Lung (tissue), 11 donors: ENCODE measurements at regions not wholly inside any gene's neighbourhood (a gene's known extent, or its start where the extent isn't known, plus 50 kb on each side); places are given as distances from the start of the nearest gene placed in this dataset.

ENCODE experiments used
- ATAC-seq: fragments of 200-7000 bp; cut with Tn5 transposase; one replicate; pipeline ENCODE4 v1.9.1; 2020; ENCODE audit warnings: moderate number of reproducible peaks; ENCODE audit not compliant: insufficient read depth, low FRiP score
- DNase-seq, 3 donors: peaks; one replicate each; pipeline ENCODE4 v3.0.0-alpha.2; 2013 to 2017
- H3K27ac ChIP-seq, 2 donors: one replicate each; pipeline ENCODE4 v1.5.1; 2013; ENCODE audit warnings: mild to moderate bottlenecking in 2 of 2, moderate library complexity in 2 of 2, control low read depth in 1 of 2, inconsistent platforms in 1 of 2, low read depth in 1 of 2, low read length in 1 of 2
- H3K27me3 ChIP-seq, 3 donors: one replicate each; pipeline ENCODE4 v1.5.1; 2013; ENCODE audit warnings: low read length in 2 of 3; ENCODE audit not compliant: control insufficient read depth in 3 of 3, insufficient read depth in 3 of 3
- H3K36me3 ChIP-seq, 4 donors: one replicate each; pipeline ENCODE4 v1.5.1; 2013; ENCODE audit warnings: low read length in 4 of 4, mild to moderate bottlenecking in 1 of 4, moderate library complexity in 1 of 4; ENCODE audit not compliant: control insufficient read depth in 4 of 4, insufficient read depth in 4 of 4
- H3K4me1 ChIP-seq, 5 donors: one replicate each; pipeline ENCODE4 v1.5.1; 2013; ENCODE audit warnings: low read length in 5 of 5, mild to moderate bottlenecking in 2 of 5, moderate library complexity in 1 of 5; ENCODE audit not compliant: control insufficient read depth in 5 of 5, insufficient read depth in 5 of 5
- H3K4me3 ChIP-seq: one replicate; pipeline ENCODE4 v1.5.1; 2013; ENCODE audit warnings: mild to moderate bottlenecking, control low read depth, moderate library complexity
- H3K9ac ChIP-seq, 2 donors: one replicate each; pipeline ENCODE4 v1.5.1; 2013; ENCODE audit warnings: low read length in 2 of 2, control low read depth in 1 of 2; ENCODE audit not compliant: insufficient read depth in 1 of 2
- H3K9me3 ChIP-seq, 4 donors: one replicate each; pipeline ENCODE4 v1.5.1; 2013; ENCODE audit warnings: low read length in 3 of 4, mild to moderate bottlenecking in 1 of 4, moderate library complexity in 1 of 4; ENCODE audit not compliant: control insufficient read depth in 4 of 4, insufficient read depth in 3 of 4
- WGBS, 2 donors: extraction: QIAGEN DNeasy Blood & Tissue Kit; methylation state at CpG; one replicate each; pipeline ENCODE4 v1.1.7; 2013; 5-methylcytosine and 5-hydroxymethylcytosine counted together
- TF ChIP-seq, protein P1 (sequence below): IDR thresholded peaks from 2 replicates; pipeline ENCODE4 v1.5.1; 2012; ENCODE audit warnings: mild to moderate bottlenecking; ENCODE audit errors: control extremely low read depth, extremely low read depth
- donor health status: control.
- donor health status: control.
- donor health status: Bipolar disorder and iron deficiency.
- donor health status: healthy.
- donor health status: DM: yes; HTN: yes; CAD: no.

DNA sequence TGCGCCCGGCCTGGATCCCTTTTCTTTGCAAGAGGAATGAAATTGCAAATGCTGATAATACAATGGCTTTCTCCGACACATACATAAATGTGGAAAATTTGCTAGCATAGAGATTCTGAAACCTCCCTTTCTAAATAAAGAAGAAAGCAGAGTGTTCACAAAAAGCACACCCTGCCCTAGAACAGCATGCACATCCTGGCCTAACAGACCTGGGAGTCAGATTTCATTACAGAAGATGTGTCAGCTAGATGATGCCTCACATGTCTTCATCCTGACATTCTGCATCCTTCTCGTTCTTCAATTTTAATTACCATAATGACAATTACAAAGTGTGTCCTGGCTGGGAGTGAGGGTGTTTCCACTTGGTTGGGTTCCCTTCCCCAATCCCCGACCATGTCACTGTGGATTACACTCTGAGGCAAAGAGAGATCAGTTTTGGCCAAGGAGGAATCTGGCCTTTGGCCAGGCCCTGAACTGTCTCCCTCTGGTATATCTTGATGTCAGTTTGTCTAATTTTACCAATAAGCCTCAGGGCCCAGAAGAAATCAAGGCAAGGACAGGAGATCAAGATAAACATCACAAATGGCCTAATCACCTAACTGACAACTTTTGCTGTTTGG lies 104.9 kb upstream of the SPATA12 start:
- DNase-seq (no peak), ATAC-seq (no peak)
- H3K36me3 ChIP-seq = no peaks in the 10 kb centered on the region
- no peak overlapping the region for H3K9ac ChIP-seq
- TF ChIP-seq, protein P1, sequence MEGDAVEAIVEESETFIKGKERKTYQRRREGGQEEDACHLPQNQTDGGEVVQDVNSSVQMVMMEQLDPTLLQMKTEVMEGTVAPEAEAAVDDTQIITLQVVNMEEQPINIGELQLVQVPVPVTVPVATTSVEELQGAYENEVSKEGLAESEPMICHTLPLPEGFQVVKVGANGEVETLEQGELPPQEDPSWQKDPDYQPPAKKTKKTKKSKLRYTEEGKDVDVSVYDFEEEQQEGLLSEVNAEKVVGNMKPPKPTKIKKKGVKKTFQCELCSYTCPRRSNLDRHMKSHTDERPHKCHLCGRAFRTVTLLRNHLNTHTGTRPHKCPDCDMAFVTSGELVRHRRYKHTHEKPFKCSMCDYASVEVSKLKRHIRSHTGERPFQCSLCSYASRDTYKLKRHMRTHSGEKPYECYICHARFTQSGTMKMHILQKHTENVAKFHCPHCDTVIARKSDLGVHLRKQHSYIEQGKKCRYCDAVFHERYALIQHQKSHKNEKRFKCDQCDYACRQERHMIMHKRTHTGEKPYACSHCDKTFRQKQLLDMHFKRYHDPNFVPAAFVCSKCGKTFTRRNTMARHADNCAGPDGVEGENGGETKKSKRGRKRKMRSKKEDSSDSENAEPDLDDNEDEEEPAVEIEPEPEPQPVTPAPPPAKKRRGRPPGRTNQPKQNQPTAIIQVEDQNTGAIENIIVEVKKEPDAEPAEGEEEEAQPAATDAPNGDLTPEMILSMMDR = no peak
- H3K4me3 ChIP-seq = no peak overlapping the region
- H3K27ac ChIP-seq = no peak overlapping the region
- 94 to 95% methylated on average over 5 of the region's 5 CpGs for WGBS, 2 donors
- H3K27me3 ChIP-seq = no peaks in the 10 kb centered on the region
- H3K4me1 ChIP-seq = peaks cover 0 to 21% (median 0%) of the 10 kb centered on the region in 5 donors
- no peaks in the 10 kb centered on the region for H3K9me3 ChIP-seq

DNA sequence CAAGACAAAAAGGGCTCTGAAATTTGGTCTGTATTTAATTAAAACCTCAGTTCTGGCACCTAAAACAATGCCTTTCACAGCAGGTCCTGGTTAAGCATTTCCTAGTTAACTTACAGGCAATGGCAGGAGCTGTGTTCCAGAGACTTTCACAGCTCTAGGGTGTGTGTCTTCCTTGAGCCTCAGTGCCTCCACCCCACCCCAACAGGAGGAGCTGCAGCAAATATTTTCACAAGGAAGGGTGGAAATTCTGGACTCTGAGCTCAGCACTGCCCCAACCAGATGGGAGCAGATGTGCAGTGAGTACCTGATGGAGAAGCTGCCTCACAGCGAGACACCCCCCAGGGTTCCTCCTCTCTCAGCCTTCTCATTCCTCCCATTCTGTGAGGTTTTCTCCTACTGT lies 106.3 kb upstream of the SPATA12 start:
- Histone ChIP-seq H3K36me3 (no peaks in the 10 kb centered on the region), H3K4me3 (no peak overlapping the region), H3K9ac (no peak overlapping the region), H3K27ac (no peak overlapping the region), H3K4me1 (peaks cover 0 to 21% (median 0%) of the 10 kb centered on the region in 5 donors), H3K9me3 (no peaks in the 10 kb centered on the region), H3K27me3 (no peaks in the 10 kb centered on the region)
- DNase-seq (no peak), ATAC-seq (no peak)
- WGBS, 2 donors = 89 to 100% methylated on average over 1 of the region's 1 CpG
- TF ChIP-seq, protein P1 = no peak

DNA sequence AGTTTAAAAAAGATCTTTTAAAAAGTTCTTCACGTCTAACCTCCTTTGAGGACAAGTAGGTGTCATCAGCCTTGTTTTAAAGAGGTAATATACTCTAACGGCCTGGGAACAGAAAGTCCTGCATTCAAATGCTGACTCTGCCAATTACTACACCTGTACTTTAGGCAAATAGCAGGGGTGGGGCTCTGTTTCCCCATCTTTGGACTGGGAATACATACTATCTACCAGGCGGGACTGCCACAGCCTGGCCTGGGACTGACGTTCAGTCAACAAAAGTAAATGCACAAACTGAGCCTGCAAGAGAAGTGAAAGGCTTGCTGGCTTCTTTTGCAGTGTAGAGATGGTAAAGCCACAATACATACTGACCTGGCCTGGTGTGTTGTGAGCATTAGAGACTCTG lies 107.6 kb upstream of the SPATA12 start:
- H3K27me3 ChIP-seq = no peaks in the 10 kb centered on the region
- no peak overlapping the region for H3K4me3 ChIP-seq
- H3K9me3 ChIP-seq = no peaks in the 10 kb centered on the region
- no peak overlapping the region for H3K27ac ChIP-seq
- ATAC-seq (no peak), DNase-seq (no peak)
- 92 to 95% methylated on average over 4 of the region's 4 CpGs for WGBS, 2 donors
- H3K9ac ChIP-seq = no peak overlapping the region
- TF ChIP-seq, protein P1 = no peak
- peaks cover 0 to 21% (median 0%) of the 10 kb centered on the region in 5 donors for H3K4me1 ChIP-seq
- H3K36me3 ChIP-seq = no peaks in the 10 kb centered on the region

DNA sequence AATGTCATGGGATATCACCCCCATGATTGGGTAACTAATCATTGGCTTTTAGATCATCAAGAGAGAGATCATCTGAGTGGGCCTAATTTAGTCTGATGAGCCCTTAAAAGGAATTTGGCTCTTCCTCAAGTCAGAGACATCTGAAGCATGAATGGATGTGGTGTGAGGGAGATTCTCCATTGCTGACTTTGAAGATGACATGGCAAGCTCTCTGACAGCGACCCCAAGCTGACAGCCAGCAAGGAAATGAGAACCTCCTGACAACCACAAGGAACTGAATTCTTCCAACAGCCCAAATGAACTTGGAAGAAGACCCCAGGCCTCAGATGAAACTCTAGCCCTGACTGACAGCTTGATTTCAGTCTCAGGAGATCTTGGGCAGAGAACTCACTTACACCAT lies 108.4 kb upstream of the SPATA12 start:
- TF ChIP-seq, protein P1 = no peak
- H3K9ac ChIP-seq = no peak overlapping the region
- peak; percentile 55 to 83 (median 71) for DNase-seq

More for the DNA sequence above, 108.4 kb upstream of the SPATA12 start:
- H3K27me3 ChIP-seq = no peaks in the 10 kb centered on the region
- peaks cover 0 to 21% (median 0%) of the 10 kb centered on the region in 5 donors for H3K4me1 ChIP-seq
- no peaks in the 10 kb centered on the region for H3K36me3 ChIP-seq
- ATAC-seq = no peak
- 23 to 69% methylated on average over 1 of the region's 1 CpG for WGBS, 2 donors
- no peak overlapping the region for H3K4me3 ChIP-seq
- no peaks in the 10 kb centered on the region for H3K9me3 ChIP-seq
- no peak overlapping the region for H3K27ac ChIP-seq
